ENCODE measurements at regions not wholly inside any gene's neighbourhood (a gene's known extent, or its start where the extent isn't known, plus 50 kb on each side); places are given as distances from the start of the nearest gene placed in this dataset.

- TF ChIP-seq CTCF (IDR thresholded peaks at IDR 0.05) = no peak
- ATAC-seq (ENCODE audit: low FRiP score) (no peak), DNase-seq (ENCODE audit: low spot score) (no peak)
Observed at GRCh38 chr14:98888927-98889835, 382.8 kb downstream of the BCL11B start.

DNA sequence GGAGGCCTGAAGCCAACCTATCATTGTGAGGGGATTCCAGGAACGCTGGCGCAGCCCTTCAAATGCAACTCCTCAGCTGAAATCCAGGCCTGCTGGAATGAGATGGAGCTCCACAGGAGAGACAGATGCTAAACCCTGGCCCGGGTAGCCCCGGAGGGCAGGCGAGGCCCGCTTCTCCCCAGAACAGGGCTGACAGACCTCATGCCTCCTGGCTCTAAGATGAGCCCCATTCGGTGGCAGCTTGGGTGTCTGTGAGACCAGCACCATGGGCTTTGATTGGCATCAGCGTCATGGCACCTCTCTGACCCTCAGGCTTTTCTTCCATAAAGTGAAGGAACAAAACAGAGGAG is 382.2 kb downstream of the BCL11B start:
- TF ChIP-seq CTCF (IDR thresholded peaks at IDR 0.05) = no peak
- ATAC-seq (ENCODE audit: low FRiP score) = no peak
- DNase-seq (ENCODE audit: low spot score) = no peak

GRCh38 chr14:98890556-98891340 is 381.2 kb downstream of the BCL11B start:
- DNase-seq (ENCODE audit: low spot score) (no peak), ATAC-seq (ENCODE audit: low FRiP score) (no peak)

GRCh38 chr14:98893675-98894074 is 378.3 kb downstream of the BCL11B start:
- ATAC-seq (ENCODE audit: low FRiP score) = no peak
- DNase-seq (ENCODE audit: low spot score) = no peak
- no peak for TF ChIP-seq CTCF (IDR thresholded peaks at IDR 0.05)

More at GRCh38 chr14:98890556-98891340, 381.2 kb downstream of the BCL11B start:
- no peak for TF ChIP-seq CTCF (IDR thresholded peaks at IDR 0.05)

DNA sequence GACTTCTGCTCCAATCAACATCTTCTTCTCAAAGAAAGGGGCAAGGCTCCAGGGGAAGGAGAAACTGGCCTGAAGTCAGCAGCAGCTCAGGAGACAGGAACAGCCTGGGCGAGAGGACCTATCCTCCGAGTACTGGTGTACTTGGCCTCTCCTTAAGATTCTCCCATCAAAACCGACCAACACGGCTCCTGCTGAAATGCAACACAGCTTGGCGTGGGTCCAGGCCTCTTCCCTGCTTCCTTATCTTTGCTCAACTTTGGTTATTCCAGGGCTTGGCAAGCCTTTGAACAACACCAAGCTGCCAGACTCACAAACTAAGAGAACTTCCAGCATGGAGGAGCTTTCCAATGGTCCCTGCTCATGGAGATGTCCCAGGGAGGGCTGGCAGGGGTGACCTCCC is 377.4 kb downstream of the BCL11B start:
- ATAC-seq (ENCODE audit: low FRiP score) = no peak
- no peak for DNase-seq (ENCODE audit: low spot score)
- no peak for TF ChIP-seq CTCF (IDR thresholded peaks at IDR 0.05)

GRCh38 chr14:98896449-98896848 is 375.5 kb downstream of the BCL11B start:
- no peak for ATAC-seq (ENCODE audit: low FRiP score)
- DNase-seq (ENCODE audit: low spot score) = no peak

More at GRCh38 chr14:98896449-98896848, 375.5 kb downstream of the BCL11B start:
- TF ChIP-seq CTCF (IDR thresholded peaks at IDR 0.05) = no peak

Data from omental fat pad (tissue), 3 donors.